Right renal pelvis (tissue), 4 donors: ENCODE measurements at regions not wholly inside any gene's neighbourhood (a gene's known extent, or its start where the extent isn't known, plus 50 kb on each side); places are given as distances from the start of the nearest gene placed in this dataset.
A peak's percentile ranks its signal among the peaks of the same experiment; 100 is the strongest.
"Not testable (repeated sequence)": the region's sequence is repeated elsewhere in the genome, so short reads cannot be mapped to it uniquely, and the experiment has no call there.

Source experiments
- DNase-seq, 4 donors: peaks; one replicate each; pipeline ENCODE4 v3.0.0-alpha.2; 2013; ENCODE audit warnings: low read depth in 4 of 4, low spot score in 3 of 4, missing footprints in 1 of 4

GRCh38 chr14:86943391-86944365 is 1049.3 kb downstream of the GALC start:
- no peak for DNase-seq

- no peak for DNase-seq
Measured at GRCh38 chr14:86942936-86943335, 1050.0 kb downstream of the GALC start.

GRCh38 chr14:86940106-86940505 is 1052.9 kb downstream of the GALC start:
- DNase-seq: no peak

GRCh38 chr14:86938320-86938719 is 1054.7 kb downstream of the GALC start:
- peak in 2 of 4 donors; percentile 24 to 32 for DNase-seq

- no peak for DNase-seq
Measured at GRCh38 chr14:86936556-86936955, 1056.4 kb downstream of the GALC start.

- DNase-seq: no peak
Measured at GRCh38 chr14:86935241-86935885, 1057.6 kb downstream of the GALC start.

- no peak for DNase-seq
Measured at GRCh38 chr14:86933958-86934595, 1058.9 kb downstream of the GALC start.

GRCh38 chr14:86933460-86933859 is 1059.5 kb downstream of the GALC start:
- DNase-seq: no peak

- DNase-seq: no peak
Measured at GRCh38 chr14:86915406-86915805, 1077.6 kb downstream of the GALC start.

- DNase-seq: no peak
Measured at GRCh38 chr14:86912709-86913108, 1080.3 kb downstream of the GALC start.

- no peak for DNase-seq
Measured at GRCh38 chr14:86911486-86911885, 1081.5 kb downstream of the GALC start.

GRCh38 chr14:86905386-86905926 is 1087.5 kb downstream of the GALC start:
- DNase-seq: not testable (repeated sequence)

GRCh38 chr14:86902176-86902950 is 1090.6 kb downstream of the GALC start:
- DNase-seq: no peak

GRCh38 chr14:86897704-86898513 is 1095.1 kb downstream of the GALC start:
- DNase-seq: no peak

GRCh38 chr14:86897224-86897623 is 1095.8 kb downstream of the GALC start:
- DNase-seq: no peak

- no peak for DNase-seq
Measured at GRCh38 chr14:86896701-86897100, 1096.3 kb downstream of the GALC start.

GRCh38 chr14:86892152-86892956 is 1100.6 kb downstream of the GALC start:
- DNase-seq: no peak

- no peak for DNase-seq
Measured at GRCh38 chr14:86885280-86885679, 1107.7 kb downstream of the GALC start.

GRCh38 chr14:86884498-86884897 is 1108.5 kb downstream of the GALC start:
- no peak for DNase-seq
